Neural progenitor cell (in vitro differentiated cells): ENCODE measurements at regions not wholly inside any gene's neighbourhood (a gene's known extent, or its start where the extent isn't known, plus 50 kb on each side); places are given as distances from the start of the nearest gene placed in this dataset.

Experiments used
- EZH2 ChIP-seq: fragments of 200-600 bp; sonication (generic); IDR thresholded peaks from 2 replicates; pipeline ENCODE4 v1.6.1; 2017; ENCODE audit warnings: antibody characterized with exemption, mild to moderate bottlenecking, moderate library complexity
- TF ChIP-seq, protein P1 (sequence below): fragments of 200-600 bp; sonication (generic); IDR thresholded peaks from 2 replicates; pipeline ENCODE4 v1.5.1; 2017; ENCODE audit warnings: antibody characterized with exemption, mild to moderate bottlenecking

DNA sequence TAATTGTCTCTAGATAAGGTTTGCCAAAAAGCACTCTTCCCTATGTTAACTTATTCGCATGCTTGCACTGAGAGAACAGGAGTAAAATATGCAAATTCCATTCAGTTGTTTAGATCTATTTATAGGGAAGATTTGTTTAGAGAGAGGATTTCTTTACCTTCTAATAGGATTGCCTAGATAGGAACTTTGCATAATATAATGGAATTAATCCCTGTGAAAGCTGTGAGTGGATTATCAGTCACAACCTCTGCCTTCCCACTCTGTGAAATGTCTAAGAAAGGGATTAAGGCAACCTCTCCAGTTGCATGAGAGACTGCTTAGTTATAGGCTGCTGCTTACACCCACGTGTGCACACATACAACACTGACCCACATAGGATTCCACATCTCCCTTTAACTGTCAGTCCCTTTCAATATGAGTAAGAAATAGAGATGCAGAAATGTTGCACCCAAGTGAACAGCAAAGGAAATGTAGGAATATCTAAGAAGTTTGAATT, 83.2 kb downstream of the ALG10B start:
- TF ChIP-seq, protein P1, sequence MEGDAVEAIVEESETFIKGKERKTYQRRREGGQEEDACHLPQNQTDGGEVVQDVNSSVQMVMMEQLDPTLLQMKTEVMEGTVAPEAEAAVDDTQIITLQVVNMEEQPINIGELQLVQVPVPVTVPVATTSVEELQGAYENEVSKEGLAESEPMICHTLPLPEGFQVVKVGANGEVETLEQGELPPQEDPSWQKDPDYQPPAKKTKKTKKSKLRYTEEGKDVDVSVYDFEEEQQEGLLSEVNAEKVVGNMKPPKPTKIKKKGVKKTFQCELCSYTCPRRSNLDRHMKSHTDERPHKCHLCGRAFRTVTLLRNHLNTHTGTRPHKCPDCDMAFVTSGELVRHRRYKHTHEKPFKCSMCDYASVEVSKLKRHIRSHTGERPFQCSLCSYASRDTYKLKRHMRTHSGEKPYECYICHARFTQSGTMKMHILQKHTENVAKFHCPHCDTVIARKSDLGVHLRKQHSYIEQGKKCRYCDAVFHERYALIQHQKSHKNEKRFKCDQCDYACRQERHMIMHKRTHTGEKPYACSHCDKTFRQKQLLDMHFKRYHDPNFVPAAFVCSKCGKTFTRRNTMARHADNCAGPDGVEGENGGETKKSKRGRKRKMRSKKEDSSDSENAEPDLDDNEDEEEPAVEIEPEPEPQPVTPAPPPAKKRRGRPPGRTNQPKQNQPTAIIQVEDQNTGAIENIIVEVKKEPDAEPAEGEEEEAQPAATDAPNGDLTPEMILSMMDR: no peak
- TF ChIP-seq EZH2: no peak
